Small intestine (tissue), 7 donors: ENCODE measurements at regions not wholly inside any gene's neighbourhood (a gene's known extent, or its start where the extent isn't known, plus 50 kb on each side); places are given as distances from the start of the nearest gene placed in this dataset.
A peak's percentile ranks its signal among the peaks of the same experiment; 100 is the strongest.

Experiments used
- DNase-seq, 2 donors: peaks; one replicate each; pipeline versions ENCODE4 v3.0.0 to v3.0.0-alpha.2; 2013
- FAIRE-seq: peaks from 2 replicates; lab custom pipeline; 2012; peaks lifted over from hg19 to GRCh38; lab: Jason Lieb, UNC
- H3K27ac ChIP-seq, 3 donors: one replicate each; pipeline ENCODE4 v1.5.1; 2013; ENCODE audit warnings: low read length in 2 of 3, mild to moderate bottlenecking in 2 of 3, control low read depth in 1 of 3, inconsistent platforms in 1 of 3, low read depth in 1 of 3, moderate library complexity in 1 of 3
- H3K27me3 ChIP-seq, 3 donors: one replicate each; pipeline ENCODE4 v1.6.1; 2013; ENCODE audit warnings: low read length in 3 of 3, inconsistent platforms in 1 of 3; ENCODE audit not compliant: control insufficient read depth in 3 of 3, insufficient read depth in 3 of 3
- H3K36me3 ChIP-seq, 3 donors: one replicate each; pipeline ENCODE4 v1.6.1; 2013; ENCODE audit warnings: low read length in 3 of 3, inconsistent platforms in 1 of 3, low read depth in 1 of 3, mild to moderate bottlenecking in 1 of 3, moderate library complexity in 1 of 3; ENCODE audit not compliant: control insufficient read depth in 3 of 3, insufficient read depth in 2 of 3
- H3K4me1 ChIP-seq, 3 donors: one replicate each; pipeline ENCODE4 v1.6.1; 2013; ENCODE audit warnings: low read length in 2 of 3, inconsistent platforms in 1 of 3, low read depth in 1 of 3, mild to moderate bottlenecking in 1 of 3, moderate library complexity in 1 of 3; ENCODE audit not compliant: control insufficient read depth in 3 of 3, insufficient read depth in 2 of 3
- H3K4me3 ChIP-seq, 3 donors: one replicate each; pipeline ENCODE4 v1.5.1; 2013; ENCODE audit warnings: low read length in 3 of 3, control low read depth in 1 of 3, inconsistent platforms in 1 of 3, low read depth in 1 of 3, mild to moderate bottlenecking in 1 of 3, moderate library complexity in 1 of 3
- H3K9me3 ChIP-seq, 2 donors: one replicate each; pipeline ENCODE4 v1.6.1; 2013; ENCODE audit warnings: low read depth in 1 of 2, low read length in 1 of 2; ENCODE audit not compliant: control insufficient read depth in 2 of 2, insufficient read depth in 1 of 2
- WGBS, 3 donors: extraction: QIAGEN DNeasy Blood & Tissue Kit; methylation state at CpG; one replicate each; pipeline ENCODE4 v1.1.7; 2013; 5-methylcytosine and 5-hydroxymethylcytosine counted together
- donor health status: healthy with polysubstance abuse.
- donor health status: control.
- donor health status: control.
- donor health status: Bipolar disorder and iron deficiency.
- donor health status: healthy.

DNA sequence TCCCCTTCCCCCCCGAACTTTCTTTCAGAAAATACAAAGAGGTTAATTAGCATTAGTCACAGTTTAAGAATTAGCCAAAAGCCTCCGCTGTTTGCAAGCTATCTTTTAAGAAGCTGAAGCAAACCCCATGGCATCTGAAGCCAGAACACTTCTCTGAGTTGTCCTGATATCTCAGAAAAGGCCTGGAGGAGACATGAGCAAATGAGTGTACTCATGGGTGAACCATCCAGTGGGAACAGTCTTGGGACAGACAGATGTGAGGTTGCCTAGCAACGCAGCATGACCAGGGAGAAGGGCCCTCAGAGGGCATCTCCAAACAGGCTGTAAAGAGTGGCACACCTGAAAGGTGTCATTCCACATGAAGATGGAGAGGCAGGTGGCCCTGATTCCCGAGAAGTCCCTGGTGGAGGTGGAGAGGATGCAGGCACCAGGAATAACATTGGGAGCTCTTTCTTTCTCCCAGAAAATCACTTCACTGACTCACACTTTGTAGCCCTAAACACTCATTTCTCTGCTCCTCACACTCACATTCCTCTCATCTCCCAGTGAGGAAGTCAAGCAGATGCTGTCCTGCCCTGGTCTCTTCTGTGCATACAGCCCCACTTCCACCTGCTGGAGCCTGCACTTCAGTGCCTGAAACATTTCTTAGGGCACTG, 87.0 kb upstream of the TSHZ3 start:
- WGBS, 3 donors: 70 to 81% (median 71%) methylated on average over 4 of the region's 4 CpGs
- DNase-seq (no peak), FAIRE-seq (no peak)
- Histone ChIP-seq H3K9me3 (no peaks in the 10 kb centered on the region), H3K27me3 (no peaks in the 10 kb centered on the region), H3K27ac (no peak overlapping the region), H3K36me3 (no peaks in the 10 kb centered on the region), H3K4me3 (no peak overlapping the region), H3K4me1 (no peaks in the 10 kb centered on the region)

DNA sequence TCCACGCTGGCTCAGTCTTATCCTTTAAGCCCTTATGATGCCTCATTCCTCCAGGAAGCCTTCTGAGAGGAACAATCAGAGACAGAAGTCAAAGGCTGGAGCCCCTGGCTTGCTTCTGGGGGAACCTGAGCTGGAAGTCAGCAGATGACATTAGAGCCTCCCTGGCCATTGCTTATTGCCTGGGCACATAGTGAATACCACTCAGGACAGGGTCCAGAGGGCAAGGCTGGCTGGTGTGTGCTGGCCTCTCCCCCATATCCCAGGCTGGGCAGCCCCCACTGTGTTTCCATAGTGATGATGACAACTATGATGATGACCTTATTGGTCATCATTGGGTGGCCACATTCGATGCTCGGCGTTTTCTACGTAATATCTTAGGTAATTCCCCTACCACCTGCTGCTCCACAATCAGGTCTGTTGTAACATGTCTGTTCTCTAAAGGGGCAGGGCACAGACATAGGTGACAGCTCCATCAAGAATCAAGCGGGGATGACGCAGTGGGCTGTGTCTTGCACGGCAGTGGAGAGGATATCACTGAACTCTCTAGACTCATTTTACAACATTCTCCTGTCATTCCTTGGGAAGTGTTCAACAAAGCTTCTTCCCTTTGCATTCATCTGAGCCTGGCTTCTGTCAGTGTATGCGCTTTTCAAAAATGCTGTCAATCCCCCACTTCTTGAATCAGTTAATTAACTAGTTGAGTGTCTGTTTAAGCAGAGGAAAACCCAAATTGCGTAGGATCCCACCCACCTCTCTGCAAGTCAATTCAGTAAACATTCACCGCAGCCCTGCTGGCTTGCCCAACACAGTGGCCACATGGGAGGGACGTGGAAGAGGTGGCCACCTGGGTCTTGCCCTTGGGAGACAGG, 89.4 kb upstream of the TSHZ3 start:
- H3K4me1 ChIP-seq: no peaks in the 10 kb centered on the region
- H3K4me3 ChIP-seq: no peak overlapping the region
- no peaks in the 10 kb centered on the region for H3K27me3 ChIP-seq
- no peak overlapping the region for H3K27ac ChIP-seq
- DNase-seq (no peak), FAIRE-seq (no peak)
- no peaks in the 10 kb centered on the region for H3K36me3 ChIP-seq
- H3K9me3 ChIP-seq: no peaks in the 10 kb centered on the region
- whole genome bisulfite sequencing, 3 donors: 70 to 80% (median 74%) methylated on average over 12 of the region's 12 CpGs

DNA sequence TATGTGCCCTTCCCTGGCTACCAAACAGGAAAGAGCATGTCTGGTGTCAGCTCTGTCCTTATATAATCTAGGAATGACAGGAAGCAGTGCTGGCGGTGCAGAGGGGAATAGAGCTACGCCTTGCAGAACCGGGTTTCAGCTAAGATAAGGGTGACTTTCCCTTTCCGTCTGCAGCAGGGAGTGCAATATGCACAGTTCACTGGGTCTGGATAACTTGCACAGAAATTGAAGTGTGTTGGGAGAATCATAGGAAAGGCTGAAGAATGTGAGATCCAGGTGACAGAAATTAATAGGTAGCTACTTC, 90.0 kb upstream of the TSHZ3 start:
- Histone ChIP-seq H3K27me3 (no peaks in the 10 kb centered on the region), H3K9me3 (no peaks in the 10 kb centered on the region), H3K4me1 (no peaks in the 10 kb centered on the region), H3K4me3 (no peak overlapping the region), H3K36me3 (no peaks in the 10 kb centered on the region), H3K27ac (no peak overlapping the region)
- no peak for DNase-seq
- WGBS, 3 donors: 15 to 53% (median 21%) methylated on average over 4 of the region's 4 CpGs
- FAIRE-seq: no peak

DNA sequence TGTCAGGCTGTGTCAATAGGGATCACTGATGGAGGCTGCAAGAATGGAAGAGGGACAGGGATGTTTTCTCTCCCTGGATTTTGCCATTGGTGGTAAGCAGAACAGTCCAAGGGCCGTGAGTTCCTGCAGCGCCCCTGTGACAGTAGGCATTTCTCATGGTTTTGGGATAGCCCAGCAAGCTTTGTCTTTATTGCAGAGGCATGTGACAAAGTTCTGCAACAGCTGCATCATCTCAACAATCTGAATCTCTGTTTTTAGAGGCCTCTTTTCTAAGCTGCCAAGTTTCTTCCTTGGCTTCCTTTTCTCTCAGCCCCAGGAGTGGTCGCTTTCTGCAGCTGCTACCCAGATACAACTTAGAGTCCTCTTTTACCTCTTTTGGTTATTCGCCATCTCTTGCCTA, 95.7 kb upstream of the TSHZ3 start:
- no peaks in the 10 kb centered on the region for H3K36me3 ChIP-seq
- no peak for DNase-seq
- WGBS, 3 donors: 72 to 86% (median 80%) methylated on average over 4 of the region's 4 CpGs

DNA sequence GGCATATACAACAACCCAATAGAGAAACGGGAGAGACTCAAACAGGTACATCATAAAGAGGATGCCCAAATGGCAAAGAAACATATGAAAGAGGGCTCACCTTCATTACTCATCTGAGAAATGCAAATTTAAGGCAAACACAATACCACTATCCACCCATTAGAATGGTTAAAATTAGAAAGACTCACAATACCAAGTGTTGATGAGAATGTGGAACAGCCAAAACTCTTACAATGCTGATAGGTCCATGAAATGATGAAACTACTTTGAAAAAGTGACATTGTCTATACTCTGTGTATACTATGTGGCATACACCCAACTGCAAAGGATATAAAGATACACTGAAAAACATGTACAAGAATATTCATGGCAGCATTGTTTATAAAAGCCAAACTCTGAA, 96.2 kb upstream of the TSHZ3 start:
- H3K36me3 ChIP-seq: no peaks in the 10 kb centered on the region
- H3K9me3 ChIP-seq: peaks cover 0 to 3% of the 10 kb centered on the region in 2 donors
- no peaks in the 10 kb centered on the region for H3K4me1 ChIP-seq
- FAIRE-seq (no peak), DNase-seq (no peak)
- WGBS, 3 donors: 79 to 84% (median 82%) methylated on average over 1 of the region's 1 CpG
- no peak overlapping the region for H3K27ac ChIP-seq
- no peak overlapping the region for H3K4me3 ChIP-seq
- no peaks in the 10 kb centered on the region for H3K27me3 ChIP-seq

More for the DNA sequence above, 95.7 kb upstream of the TSHZ3 start:
- Histone ChIP-seq H3K4me3 (no peak overlapping the region), H3K9me3 (peaks cover 0 to 3% of the 10 kb centered on the region in 2 donors), H3K4me1 (no peaks in the 10 kb centered on the region), H3K27me3 (no peaks in the 10 kb centered on the region), H3K27ac (no peak overlapping the region)
- no peak for FAIRE-seq

DNA sequence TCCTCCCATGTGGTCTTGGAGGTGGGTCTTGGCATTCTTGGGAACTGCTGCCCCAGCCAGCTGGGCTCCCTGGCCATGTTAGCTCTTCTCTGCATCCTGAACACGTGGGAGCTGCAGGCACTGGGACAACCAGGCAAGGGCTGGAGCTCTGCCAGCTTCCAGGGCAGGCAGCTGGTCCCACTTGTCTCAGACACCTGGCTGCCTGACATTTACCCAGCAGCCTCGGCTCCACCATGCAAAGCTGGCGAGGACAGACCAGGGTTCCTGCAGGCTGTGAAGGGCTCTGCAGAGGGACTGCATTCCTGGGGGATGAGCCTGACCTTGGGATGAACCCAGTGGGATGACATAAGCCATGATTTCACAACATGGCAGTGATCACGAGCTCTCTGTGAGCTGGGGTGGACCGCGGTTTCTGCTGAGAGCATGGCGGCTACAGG, 99.0 kb upstream of the TSHZ3 start:
- H3K27me3 ChIP-seq: no peaks in the 10 kb centered on the region
- H3K4me3 ChIP-seq: no peak overlapping the region
- DNase-seq: peak; percentile 1 to 2
- H3K36me3 ChIP-seq: no peaks in the 10 kb centered on the region
- FAIRE-seq: no peak
- peak overlapping the region in 1 of 3 donors; percentile 57 for H3K27ac ChIP-seq
- H3K9me3 ChIP-seq: peaks cover 0 to 3% of the 10 kb centered on the region in 2 donors
- WGBS, 3 donors: 52 to 61% (median 57%) methylated on average over 7 of the region's 7 CpGs
- H3K4me1 ChIP-seq: no peaks in the 10 kb centered on the region

DNA sequence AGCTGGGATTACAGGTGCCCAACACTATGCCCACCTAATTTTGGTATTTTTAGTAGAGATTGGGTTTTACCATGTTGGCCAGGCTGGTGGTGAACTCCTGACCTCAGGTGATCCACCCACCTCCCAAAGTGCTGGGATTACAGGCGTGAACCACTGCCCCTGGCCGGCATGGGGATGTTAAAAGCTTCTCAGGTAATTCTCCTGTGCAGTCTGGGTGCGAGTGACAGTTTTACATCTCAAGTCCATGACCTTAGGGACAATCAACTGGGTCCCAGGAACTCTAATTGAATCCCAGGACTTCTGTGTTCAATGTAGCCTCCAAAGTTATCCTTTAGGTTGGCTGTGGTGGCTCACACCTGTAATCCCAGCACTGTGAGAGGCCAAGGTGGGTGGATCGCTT, 100.1 kb upstream of the TSHZ3 start:
- Histone ChIP-seq H3K27ac (no peak overlapping the region), H3K9me3 (peaks cover 0 to 3% of the 10 kb centered on the region in 2 donors), H3K36me3 (no peaks in the 10 kb centered on the region), H3K4me3 (no peak overlapping the region), H3K4me1 (no peaks in the 10 kb centered on the region), H3K27me3 (no peaks in the 10 kb centered on the region)
- DNase-seq: no peak
- no peak for FAIRE-seq
- WGBS, 3 donors: 77 to 89% (median 79%) methylated on average over 4 of the region's 4 CpGs

DNA sequence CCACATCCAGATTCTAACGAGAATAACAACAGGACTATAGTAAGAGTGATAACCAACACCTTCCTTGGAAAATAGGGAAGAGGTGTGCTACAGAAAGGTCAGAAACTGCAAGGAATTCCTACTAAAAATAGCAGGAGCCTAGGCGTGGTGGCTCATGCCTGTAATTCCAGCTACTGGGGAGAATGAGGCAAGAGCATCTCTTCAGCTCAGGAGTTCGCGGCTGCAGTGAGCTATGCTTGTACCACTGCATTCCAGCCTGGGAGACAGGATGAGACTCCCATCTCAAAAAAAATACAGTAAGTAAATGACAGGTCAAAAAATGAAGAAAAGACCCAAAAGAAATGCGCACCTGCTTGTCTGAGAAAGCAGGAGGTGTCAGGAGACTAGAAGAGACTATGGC, 101.5 kb upstream of the TSHZ3 start:
- H3K27ac ChIP-seq: no peak overlapping the region
- WGBS, 3 donors: 83 to 86% (median 85%) methylated on average over 5 of the region's 5 CpGs
- no peaks in the 10 kb centered on the region for H3K9me3 ChIP-seq
- no peaks in the 10 kb centered on the region for H3K4me1 ChIP-seq
- H3K4me3 ChIP-seq: no peak overlapping the region
- H3K36me3 ChIP-seq: no peaks in the 10 kb centered on the region
- no peak for DNase-seq
- FAIRE-seq: no peak
- no peaks in the 10 kb centered on the region for H3K27me3 ChIP-seq
